CD4-positive, alpha-beta T cell treated with Interleukin-4 for 1 hour (primary cell): ENCODE measurements at regions not wholly inside any gene's neighbourhood (a gene's known extent, or its start where the extent isn't known, plus 50 kb on each side); places are given as distances from the start of the nearest gene placed in this dataset.
"Not testable (repeated sequence)": the region's sequence is repeated elsewhere in the genome, so short reads cannot be mapped to it uniquely, and the experiment has no call there.

Source experiments
- DNase-seq, 2 donors: peaks; one replicate each; pipeline ENCODE4 v3.0.0-alpha.2; 2020 to 2022

- DNase-seq = no peak
These were observed 198.4 kb upstream of the ADGRL4 start for GRCh38 chr1:79204779-79205479.

- no peak for DNase-seq
These were observed 192.3 kb upstream of the ADGRL4 start for GRCh38 chr1:79198832-79199231.

GRCh38 chr1:79197421-79197820, 190.9 kb upstream of the ADGRL4 start:
- DNase-seq = no peak

- DNase-seq = no peak
These were observed 189.7 kb upstream of the ADGRL4 start for GRCh38 chr1:79196211-79196610.

- DNase-seq = no peak
These were observed 186.9 kb upstream of the ADGRL4 start for GRCh38 chr1:79193211-79194079.

- DNase-seq = no peak
These were observed 183.5 kb upstream of the ADGRL4 start for GRCh38 chr1:79190074-79190473.

GRCh38 chr1:79188337-79188736, 181.8 kb upstream of the ADGRL4 start:
- DNase-seq = no peak

GRCh38 chr1:79186260-79186659, 179.7 kb upstream of the ADGRL4 start:
- DNase-seq = no peak

- no peak for DNase-seq
These were observed 171.3 kb upstream of the ADGRL4 start for GRCh38 chr1:79177844-79178243.

- no peak for DNase-seq
These were observed 154.5 kb upstream of the ADGRL4 start for GRCh38 chr1:79161077-79161476.

- no peak for DNase-seq
These were observed 149.5 kb upstream of the ADGRL4 start for GRCh38 chr1:79155991-79156390.

GRCh38 chr1:79151006-79151796, 144.7 kb upstream of the ADGRL4 start:
- DNase-seq = no peak

- DNase-seq = no peak
These were observed 144.0 kb upstream of the ADGRL4 start for GRCh38 chr1:79150576-79150975.

GRCh38 chr1:79138227-79138626, 131.7 kb upstream of the ADGRL4 start:
- DNase-seq = not testable (repeated sequence)

- DNase-seq = no peak
These were observed 127.3 kb upstream of the ADGRL4 start for GRCh38 chr1:79133774-79134364.

GRCh38 chr1:79131626-79132025, 125.1 kb upstream of the ADGRL4 start:
- no peak for DNase-seq

- DNase-seq = no peak
These were observed 123.4 kb upstream of the ADGRL4 start for GRCh38 chr1:79129914-79130313.

GRCh38 chr1:79128722-79129121, 122.2 kb upstream of the ADGRL4 start:
- DNase-seq = no peak

- no peak for DNase-seq
These were observed 118.2 kb upstream of the ADGRL4 start for GRCh38 chr1:79124756-79125155.

- no peak for DNase-seq
These were observed 116.0 kb upstream of the ADGRL4 start for GRCh38 chr1:79122521-79122920.

GRCh38 chr1:79117376-79117775, 110.8 kb upstream of the ADGRL4 start:
- no peak for DNase-seq

- DNase-seq = no peak
These were observed 107.3 kb upstream of the ADGRL4 start for GRCh38 chr1:79113836-79114235.

GRCh38 chr1:79110749-79111148, 104.2 kb upstream of the ADGRL4 start:
- no peak for DNase-seq
